HL-60 (cell line): ENCODE measurements at regions not wholly inside any gene's neighbourhood (a gene's known extent, or its start where the extent isn't known, plus 50 kb on each side); places are given as distances from the start of the nearest gene placed in this dataset.

ENCODE experiments used
- CTCF ChIP-seq: IDR thresholded peaks from one replicate; pipeline ENCODE4 v1.5.1; 2011; ENCODE audit warnings: low read length, control low read depth, inconsistent platforms; ENCODE audit not compliant: insufficient read depth
- GABPA ChIP-seq: IDR thresholded peaks from 2 replicates; pipeline ENCODE4 v1.6.1; 2012; ENCODE audit warnings: low read depth
- POLR2AphosphoS5 ChIP-seq: IDR thresholded peaks from 2 replicates; pipeline ENCODE4 v1.6.1; 2012; ENCODE audit warnings: low read depth
- SPI1 ChIP-seq: IDR thresholded peaks from 2 replicates; pipeline ENCODE4 v1.6.1; 2012; ENCODE audit warnings: low read depth, mild to moderate bottlenecking, borderline replicate concordance
- TF ChIP-seq, protein P1 (sequence below): IDR thresholded peaks from 2 replicates; pipeline ENCODE4 v1.6.1; 2012; ENCODE audit warnings: low read depth; ENCODE audit not compliant: insufficient replicate concordance

- no peak for TF ChIP-seq CTCF
- no peak for TF ChIP-seq POLR2AphosphoS5
- TF ChIP-seq GABPA = no peak
- TF ChIP-seq, protein P1, sequence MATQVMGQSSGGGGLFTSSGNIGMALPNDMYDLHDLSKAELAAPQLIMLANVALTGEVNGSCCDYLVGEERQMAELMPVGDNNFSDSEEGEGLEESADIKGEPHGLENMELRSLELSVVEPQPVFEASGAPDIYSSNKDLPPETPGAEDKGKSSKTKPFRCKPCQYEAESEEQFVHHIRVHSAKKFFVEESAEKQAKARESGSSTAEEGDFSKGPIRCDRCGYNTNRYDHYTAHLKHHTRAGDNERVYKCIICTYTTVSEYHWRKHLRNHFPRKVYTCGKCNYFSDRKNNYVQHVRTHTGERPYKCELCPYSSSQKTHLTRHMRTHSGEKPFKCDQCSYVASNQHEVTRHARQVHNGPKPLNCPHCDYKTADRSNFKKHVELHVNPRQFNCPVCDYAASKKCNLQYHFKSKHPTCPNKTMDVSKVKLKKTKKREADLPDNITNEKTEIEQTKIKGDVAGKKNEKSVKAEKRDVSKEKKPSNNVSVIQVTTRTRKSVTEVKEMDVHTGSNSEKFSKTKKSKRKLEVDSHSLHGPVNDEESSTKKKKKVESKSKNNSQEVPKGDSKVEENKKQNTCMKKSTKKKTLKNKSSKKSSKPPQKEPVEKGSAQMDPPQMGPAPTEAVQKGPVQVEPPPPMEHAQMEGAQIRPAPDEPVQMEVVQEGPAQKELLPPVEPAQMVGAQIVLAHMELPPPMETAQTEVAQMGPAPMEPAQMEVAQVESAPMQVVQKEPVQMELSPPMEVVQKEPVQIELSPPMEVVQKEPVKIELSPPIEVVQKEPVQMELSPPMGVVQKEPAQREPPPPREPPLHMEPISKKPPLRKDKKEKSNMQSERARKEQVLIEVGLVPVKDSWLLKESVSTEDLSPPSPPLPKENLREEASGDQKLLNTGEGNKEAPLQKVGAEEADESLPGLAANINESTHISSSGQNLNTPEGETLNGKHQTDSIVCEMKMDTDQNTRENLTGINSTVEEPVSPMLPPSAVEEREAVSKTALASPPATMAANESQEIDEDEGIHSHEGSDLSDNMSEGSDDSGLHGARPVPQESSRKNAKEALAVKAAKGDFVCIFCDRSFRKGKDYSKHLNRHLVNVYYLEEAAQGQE = no peak
- TF ChIP-seq SPI1 = no peak
These were observed 356.1 kb upstream of the ZC3H15 start for GRCh38 chr2:186129767-186130581.
